ENCODE measurements at regions not wholly inside any gene's neighbourhood (a gene's known extent, or its start where the extent isn't known, plus 50 kb on each side); places are given as distances from the start of the nearest gene placed in this dataset.

GRCh38 chr12:107319533-107320032, 226.2 kb upstream of the CRY1 start:
- TF ChIP-seq ZBTB7A (CRISPR knock-in tag; IDR thresholded peaks at IDR 0.05) (no peak), ELF3 (CRISPR knock-in tag; IDR thresholded peaks at IDR 0.05) (no peak), CTCF (CRISPR knock-in tag; IDR thresholded peaks at IDR 0.05) (no peak)
